Tibial nerve (tissue), 3 donors: ENCODE measurements at regions not wholly inside any gene's neighbourhood (a gene's known extent, or its start where the extent isn't known, plus 50 kb on each side); places are given as distances from the start of the nearest gene placed in this dataset.

ENCODE experiments used
- POLR2A ChIP-seq, 2 donors: fragments of 450-650 bp; IDR thresholded peaks; one replicate each; pipeline ENCODE4 v1.6.1; 2017; ENCODE audit warnings: antibody characterized with exemption in 2 of 2, mild to moderate bottlenecking in 2 of 2, moderate library complexity in 2 of 2
- TF ChIP-seq, protein P1 (sequence below), 5 experiments: fragments of 200-600 bp in 3 of 5; fragments of 450-650 bp in 2 of 5; sonication (generic) in 3 of 5; IDR thresholded peaks; one replicate each; pipeline ENCODE4 v1.5.1; 2016 to 2019; ENCODE audit warnings: antibody characterized with exemption in 5 of 5, mild to moderate bottlenecking in 3 of 5, moderate library complexity in 2 of 5

DNA sequence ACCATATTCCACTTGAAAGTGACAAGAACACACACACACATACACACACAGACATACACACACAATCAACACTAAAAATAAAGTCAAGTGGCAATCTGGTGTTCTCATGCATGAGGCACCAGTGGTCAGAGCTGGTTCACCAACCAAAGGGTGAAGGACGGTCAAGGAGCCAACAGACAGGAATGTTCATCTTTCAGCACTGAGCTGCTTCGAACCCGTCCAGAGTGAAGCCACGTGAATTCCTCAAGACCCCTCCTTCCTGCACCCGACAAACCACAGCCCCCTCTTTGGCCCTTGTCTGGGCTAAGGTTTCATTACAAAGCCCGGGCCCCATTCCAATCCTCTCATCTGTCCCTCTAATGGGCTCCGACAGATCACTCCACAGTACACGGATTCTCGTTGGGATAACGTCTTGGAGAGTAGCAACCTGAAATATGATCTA, 84.5 kb upstream of the SMIM23 start:
- TF ChIP-seq, protein P1, sequence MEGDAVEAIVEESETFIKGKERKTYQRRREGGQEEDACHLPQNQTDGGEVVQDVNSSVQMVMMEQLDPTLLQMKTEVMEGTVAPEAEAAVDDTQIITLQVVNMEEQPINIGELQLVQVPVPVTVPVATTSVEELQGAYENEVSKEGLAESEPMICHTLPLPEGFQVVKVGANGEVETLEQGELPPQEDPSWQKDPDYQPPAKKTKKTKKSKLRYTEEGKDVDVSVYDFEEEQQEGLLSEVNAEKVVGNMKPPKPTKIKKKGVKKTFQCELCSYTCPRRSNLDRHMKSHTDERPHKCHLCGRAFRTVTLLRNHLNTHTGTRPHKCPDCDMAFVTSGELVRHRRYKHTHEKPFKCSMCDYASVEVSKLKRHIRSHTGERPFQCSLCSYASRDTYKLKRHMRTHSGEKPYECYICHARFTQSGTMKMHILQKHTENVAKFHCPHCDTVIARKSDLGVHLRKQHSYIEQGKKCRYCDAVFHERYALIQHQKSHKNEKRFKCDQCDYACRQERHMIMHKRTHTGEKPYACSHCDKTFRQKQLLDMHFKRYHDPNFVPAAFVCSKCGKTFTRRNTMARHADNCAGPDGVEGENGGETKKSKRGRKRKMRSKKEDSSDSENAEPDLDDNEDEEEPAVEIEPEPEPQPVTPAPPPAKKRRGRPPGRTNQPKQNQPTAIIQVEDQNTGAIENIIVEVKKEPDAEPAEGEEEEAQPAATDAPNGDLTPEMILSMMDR (IDR thresholded peaks at IDR 0.05) = no peak
- TF ChIP-seq POLR2A (IDR thresholded peaks at IDR 0.05) = no peak
